Retinal pigment epithelial cell (primary cell): ENCODE measurements at regions not wholly inside any gene's neighbourhood (a gene's known extent, or its start where the extent isn't known, plus 50 kb on each side); places are given as distances from the start of the nearest gene placed in this dataset.

Experiments
- DNase-seq: peaks from one replicate; pipeline ENCODE4 v3.0.0-alpha.2; 2010; ENCODE audit warnings: low read depth
- H3K4me3 ChIP-seq: 2 replicates; pipeline ENCODE4 v1.5.1; 2011; ENCODE audit warnings: mild to moderate bottlenecking, low read length, control low read depth, moderate library complexity
- TF ChIP-seq, protein P1 (sequence below): conservative IDR thresholded peaks from 2 replicates; pipeline ENCODE4 v1.5.1; 2011; ENCODE audit warnings: low read depth, low read length, control low read depth, inconsistent platforms

DNA sequence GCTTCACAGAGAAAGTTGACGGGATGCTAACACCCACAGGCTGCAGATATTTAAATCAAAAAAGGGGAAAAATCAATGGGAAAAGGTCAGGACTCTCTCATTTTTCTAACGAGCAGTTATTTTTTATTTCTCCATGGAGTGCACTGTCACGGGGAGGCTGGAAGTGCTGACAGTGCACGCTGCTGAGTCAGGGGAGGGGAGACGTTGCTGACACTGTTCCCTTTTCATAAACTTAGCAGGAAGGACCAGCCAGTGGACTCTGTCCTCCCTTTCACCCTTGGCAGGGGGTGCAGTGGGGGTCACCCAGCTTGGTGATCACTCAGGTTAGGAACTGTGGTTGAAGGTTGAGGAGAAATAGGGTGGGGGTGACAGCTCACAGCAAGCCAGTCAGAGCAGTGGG, 65.6 kb upstream of the FUT8 start:
- no peak for DNase-seq
- H3K4me3 ChIP-seq, result no peak overlapping the region
- TF ChIP-seq, protein P1, sequence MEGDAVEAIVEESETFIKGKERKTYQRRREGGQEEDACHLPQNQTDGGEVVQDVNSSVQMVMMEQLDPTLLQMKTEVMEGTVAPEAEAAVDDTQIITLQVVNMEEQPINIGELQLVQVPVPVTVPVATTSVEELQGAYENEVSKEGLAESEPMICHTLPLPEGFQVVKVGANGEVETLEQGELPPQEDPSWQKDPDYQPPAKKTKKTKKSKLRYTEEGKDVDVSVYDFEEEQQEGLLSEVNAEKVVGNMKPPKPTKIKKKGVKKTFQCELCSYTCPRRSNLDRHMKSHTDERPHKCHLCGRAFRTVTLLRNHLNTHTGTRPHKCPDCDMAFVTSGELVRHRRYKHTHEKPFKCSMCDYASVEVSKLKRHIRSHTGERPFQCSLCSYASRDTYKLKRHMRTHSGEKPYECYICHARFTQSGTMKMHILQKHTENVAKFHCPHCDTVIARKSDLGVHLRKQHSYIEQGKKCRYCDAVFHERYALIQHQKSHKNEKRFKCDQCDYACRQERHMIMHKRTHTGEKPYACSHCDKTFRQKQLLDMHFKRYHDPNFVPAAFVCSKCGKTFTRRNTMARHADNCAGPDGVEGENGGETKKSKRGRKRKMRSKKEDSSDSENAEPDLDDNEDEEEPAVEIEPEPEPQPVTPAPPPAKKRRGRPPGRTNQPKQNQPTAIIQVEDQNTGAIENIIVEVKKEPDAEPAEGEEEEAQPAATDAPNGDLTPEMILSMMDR, result no peak

DNA sequence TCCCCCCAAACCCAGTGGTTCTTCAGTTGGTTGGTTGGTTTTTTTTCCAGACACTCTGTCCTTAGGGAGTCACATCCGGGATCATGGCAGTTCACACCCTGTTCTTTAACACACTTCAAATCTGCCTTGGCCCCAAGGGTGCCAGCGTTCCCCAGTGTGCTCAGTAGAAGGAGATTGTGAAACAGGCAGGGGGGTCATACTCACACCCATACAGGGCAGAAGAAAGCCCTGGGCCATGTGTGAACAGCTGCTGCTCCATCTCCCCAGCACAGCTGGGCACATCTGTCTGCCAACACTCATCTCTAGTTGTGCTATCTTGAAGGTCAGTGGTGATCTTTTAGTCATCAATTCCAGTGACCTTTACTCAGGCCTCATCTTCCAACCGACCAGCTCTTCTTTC, 64.4 kb upstream of the FUT8 start:
- DNase-seq, result no peak
- TF ChIP-seq, protein P1, result no peak
- no peak overlapping the region for H3K4me3 ChIP-seq

DNA sequence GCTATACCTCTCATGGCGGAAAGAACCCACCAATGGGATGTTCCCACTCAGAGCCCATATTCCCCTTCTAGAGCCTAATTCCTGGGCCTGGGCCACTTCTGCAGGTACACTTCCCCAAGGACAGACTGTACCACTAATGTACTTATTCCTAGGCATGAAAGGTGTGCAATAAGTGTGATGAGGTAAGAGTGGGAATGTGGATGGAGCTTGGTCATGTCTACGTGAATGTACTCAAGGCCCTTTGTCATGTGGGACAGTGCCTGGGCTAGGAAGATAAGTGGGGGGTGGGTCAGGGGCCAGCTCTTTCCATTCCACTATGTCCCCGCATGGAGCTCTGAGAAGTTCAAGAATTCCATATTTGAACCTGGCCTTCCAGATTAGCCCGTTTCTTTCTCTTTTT, 63.4 kb upstream of the FUT8 start:
- TF ChIP-seq, protein P1, result no peak
- no peak for DNase-seq
- no peak overlapping the region for H3K4me3 ChIP-seq

DNA sequence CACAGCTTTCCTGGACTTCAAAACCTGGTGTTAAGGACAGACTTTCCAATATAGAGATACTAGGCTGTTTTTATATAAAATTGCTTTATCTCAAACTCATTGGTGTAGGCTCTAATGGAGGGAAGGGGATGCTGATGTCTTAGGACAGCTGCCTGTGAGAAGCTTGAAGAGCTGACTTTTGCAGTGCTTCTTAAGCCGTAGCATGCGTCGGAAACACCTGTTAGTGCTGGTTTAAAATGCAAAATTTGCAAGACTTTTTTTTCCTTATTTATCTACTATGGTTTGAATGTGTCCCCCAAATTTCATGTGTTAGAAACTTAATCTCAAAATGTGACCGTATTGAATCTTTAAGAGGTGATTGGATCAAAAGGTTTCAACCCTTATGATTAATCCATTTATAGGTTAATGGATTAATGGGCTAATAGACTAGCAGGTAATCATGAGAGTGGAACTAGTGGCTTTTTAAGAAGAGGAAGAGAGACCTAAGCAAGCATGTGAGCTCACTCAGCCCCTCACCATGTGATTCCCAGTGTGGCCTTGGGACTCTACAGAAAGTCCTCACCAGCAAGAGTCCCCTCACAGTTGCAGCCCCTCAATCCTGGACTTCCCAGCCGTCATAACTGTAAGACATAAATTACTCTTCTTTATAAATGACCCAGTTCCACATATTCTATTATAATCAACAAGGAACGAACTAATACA, 60.9 kb upstream of the FUT8 start:
- TF ChIP-seq, protein P1, result no peak
- no peak overlapping the region for H3K4me3 ChIP-seq
- DNase-seq, result no peak

DNA sequence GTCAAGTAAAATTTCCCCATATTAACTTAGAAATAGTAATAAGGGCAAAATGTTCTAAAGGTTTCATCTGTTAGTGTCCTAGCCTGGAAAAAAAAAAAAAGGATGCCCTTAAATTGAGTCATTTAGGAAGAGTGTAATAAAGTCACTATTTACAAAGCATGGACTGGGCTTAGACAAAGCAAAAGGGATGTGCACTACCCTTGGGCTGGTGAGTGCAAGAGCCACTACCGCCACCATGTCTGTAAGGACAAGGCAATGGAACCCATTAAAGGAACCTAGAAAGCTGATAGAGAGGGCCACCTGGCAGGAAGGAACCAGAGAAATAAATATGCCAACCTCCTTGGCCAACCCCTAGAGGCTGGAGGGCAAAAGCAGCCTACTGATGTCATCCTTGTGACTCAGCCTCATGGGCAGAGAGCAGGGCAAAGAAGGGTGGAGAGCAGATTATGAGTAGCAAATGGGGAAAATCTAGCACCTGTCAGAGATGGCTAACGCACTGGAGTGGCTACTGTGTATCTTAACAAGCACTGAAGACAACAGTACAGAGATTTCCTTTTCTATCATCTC, 59.5 kb upstream of the FUT8 start:
- DNase-seq, result no peak
- no peak overlapping the region for H3K4me3 ChIP-seq
- TF ChIP-seq, protein P1, result no peak

DNA sequence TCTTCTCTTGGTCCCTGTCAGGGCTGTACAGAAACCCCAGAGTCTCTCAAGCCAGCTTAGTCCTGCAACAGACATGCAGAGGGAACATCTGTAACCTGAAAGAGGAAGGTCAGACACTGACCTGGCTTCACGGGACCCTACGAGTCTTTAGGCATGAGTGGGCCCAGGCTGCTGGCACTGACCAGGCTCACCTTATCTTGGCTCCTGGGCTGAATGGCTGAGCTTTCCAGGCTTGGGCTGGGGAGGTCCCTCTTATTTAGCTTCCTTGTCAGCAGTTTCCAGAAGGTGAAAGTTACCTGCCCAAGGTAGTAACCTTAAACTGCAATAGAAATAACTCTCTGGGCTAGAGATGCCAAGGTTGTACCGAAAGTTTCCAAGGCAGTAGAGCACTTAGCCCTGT, 58.4 kb upstream of the FUT8 start:
- no peak overlapping the region for H3K4me3 ChIP-seq
- TF ChIP-seq, protein P1, result no peak
- no peak for DNase-seq

DNA sequence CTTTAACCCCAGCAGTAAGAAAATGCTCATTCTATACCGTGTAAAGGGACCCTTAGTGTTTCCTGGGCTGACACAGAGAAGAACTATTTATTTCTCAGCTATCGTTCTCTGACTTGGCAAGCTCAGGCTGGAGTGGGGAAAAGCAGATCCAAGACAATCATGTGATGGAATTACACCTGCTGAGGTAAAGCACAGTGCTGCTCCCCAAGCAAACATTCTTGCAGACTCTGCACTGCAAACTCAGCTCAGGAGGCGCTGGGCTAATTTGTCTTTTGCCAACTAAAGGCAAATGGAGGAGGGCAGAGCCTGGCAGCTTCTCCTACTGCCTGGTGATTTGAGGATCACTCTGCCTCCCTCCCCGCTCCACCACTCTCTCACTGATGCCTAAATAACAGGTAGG, 57.8 kb upstream of the FUT8 start:
- TF ChIP-seq, protein P1, result no peak
- DNase-seq, result no peak
- no peak overlapping the region for H3K4me3 ChIP-seq
